GM18505 (cell line): ENCODE measurements at regions not wholly inside any gene's neighbourhood (a gene's known extent, or its start where the extent isn't known, plus 50 kb on each side); places are given as distances from the start of the nearest gene placed in this dataset.
"Not testable (repeated sequence)": the region's sequence is repeated elsewhere in the genome, so short reads cannot be mapped to it uniquely, and the experiment has no call there.

Experiments used
- ATAC-seq: cut with Tn5 transposase; IDR thresholded peaks from one replicate; pipeline ENCODE4 v1.9.1; 2021; ENCODE audit not compliant: unreplicated experiment
- POLR2A ChIP-seq: IDR thresholded peaks from 4 replicates; pipeline ENCODE4 v1.6.1; 2011; ENCODE audit warnings: borderline replicate concordance; ENCODE audit not compliant: insufficient read depth, insufficient read length; ENCODE audit errors: extremely low read depth

- peak; percentile 82 for ATAC-seq
- TF ChIP-seq POLR2A, result no peak
These were observed 1158.4 kb upstream of the TMEM132C start for GRCh38 chr12:127108360-127109215.

GRCh38 chr12:127113945-127114344 lies 1153.0 kb upstream of the TMEM132C start:
- ATAC-seq, result no peak
- TF ChIP-seq POLR2A, result no peak

- no peak for TF ChIP-seq POLR2A
- ATAC-seq, result no peak
These were observed 1151.4 kb upstream of the TMEM132C start for GRCh38 chr12:127115468-127116035.

GRCh38 chr12:127118251-127118650 lies 1148.7 kb upstream of the TMEM132C start:
- no peak for TF ChIP-seq POLR2A
- no peak for ATAC-seq

- no peak for TF ChIP-seq POLR2A
- no peak for ATAC-seq
These were observed 1147.3 kb upstream of the TMEM132C start for GRCh38 chr12:127119600-127120140.

- no peak for TF ChIP-seq POLR2A
- no peak for ATAC-seq
These were observed 1146.1 kb upstream of the TMEM132C start for GRCh38 chr12:127120851-127121250.

GRCh38 chr12:127121494-127122084 lies 1145.4 kb upstream of the TMEM132C start:
- TF ChIP-seq POLR2A, result no peak

GRCh38 chr12:127125607-127126259 lies 1141.2 kb upstream of the TMEM132C start:
- ATAC-seq, result peak; percentile 84
- no peak for TF ChIP-seq POLR2A

More at GRCh38 chr12:127121494-127122084, 1145.4 kb upstream of the TMEM132C start:
- ATAC-seq, result no peak

GRCh38 chr12:127126260-127126628 lies 1140.7 kb upstream of the TMEM132C start:
- ATAC-seq, result no peak
- no peak for TF ChIP-seq POLR2A

- TF ChIP-seq POLR2A, result no peak
These were observed 1139.1 kb upstream of the TMEM132C start for GRCh38 chr12:127127897-127128296.

GRCh38 chr12:127130506-127131124 lies 1136.4 kb upstream of the TMEM132C start:
- no peak for ATAC-seq
- no peak for TF ChIP-seq POLR2A

More at GRCh38 chr12:127127897-127128296, 1139.1 kb upstream of the TMEM132C start:
- ATAC-seq, result no peak

GRCh38 chr12:127133675-127134335 lies 1133.2 kb upstream of the TMEM132C start:
- no peak for TF ChIP-seq POLR2A
- no peak for ATAC-seq

- not testable (repeated sequence) for ATAC-seq
These were observed 1126.0 kb upstream of the TMEM132C start for GRCh38 chr12:127140864-127141484.
